Endothelial cell of umbilical vein (primary cell): ENCODE measurements at regions not wholly inside any gene's neighbourhood (a gene's known extent, or its start where the extent isn't known, plus 50 kb on each side); places are given as distances from the start of the nearest gene placed in this dataset.

Experiments used
- CTCF ChIP-seq, 2 donors: IDR thresholded peaks; 1 replicate in 1 of 2; 2 replicates in 1 of 2; pipeline ENCODE4 v1.5.1; 2011; ENCODE audit warnings: low read length in 2 of 2, mild to moderate bottlenecking in 2 of 2, moderate library complexity in 2 of 2, control low read depth in 1 of 2, inconsistent platforms in 1 of 2, low read depth in 1 of 2; ENCODE audit not compliant: insufficient read depth in 1 of 2; ENCODE audit errors: extremely low read depth in 1 of 2
- EZH2 ChIP-seq: IDR thresholded peaks from 2 replicates; pipeline ENCODE4 v1.6.1; 2012; ENCODE audit warnings: borderline replicate concordance, low read depth, mild to moderate bottlenecking, moderate library complexity, low read length, inconsistent platforms; ENCODE audit not compliant: severe bottlenecking
- FOS ChIP-seq: IDR thresholded peaks from 2 replicates; pipeline ENCODE4 v1.6.1; 2011; ENCODE audit warnings: mild to moderate bottlenecking, low read length, moderate library complexity, borderline replicate concordance; ENCODE audit not compliant: insufficient read depth
- GATA2 ChIP-seq: IDR thresholded peaks from 2 replicates; pipeline ENCODE4 v1.7.0; 2011; ENCODE audit warnings: low read depth, mild to moderate bottlenecking, moderate library complexity, mixed read lengths, low read length; ENCODE audit not compliant: insufficient read length, insufficient read depth
- JUN ChIP-seq: IDR thresholded peaks from 2 replicates; pipeline ENCODE4 v1.6.1; 2011; ENCODE audit warnings: borderline replicate concordance, low read depth; ENCODE audit not compliant: insufficient read length, insufficient read depth
- MAX ChIP-seq: IDR thresholded peaks from 2 replicates; pipeline ENCODE4 v1.6.1; 2011; ENCODE audit not compliant: insufficient read depth, insufficient read length
- MYC ChIP-seq: IDR thresholded peaks from one replicate; pipeline ENCODE4 v1.6.1; 2011; ENCODE audit warnings: mild to moderate bottlenecking, low read depth, low read length
- POLR2A ChIP-seq: IDR thresholded peaks from 2 replicates; pipeline ENCODE4 v1.6.1; 2012; ENCODE audit warnings: low read depth, mild to moderate bottlenecking, control low read depth, low read length
- POLR2AphosphoS5 ChIP-seq: IDR thresholded peaks from 2 replicates; pipeline ENCODE4 v1.6.1; 2012; ENCODE audit warnings: low read depth, mild to moderate bottlenecking, control low read depth, low read length, moderate library complexity; ENCODE audit not compliant: insufficient read depth

GRCh38 chrX:968148-968965 is 244.1 kb downstream of the CRLF2 start:
- TF ChIP-seq POLR2A (no peak), CTCF (IDR thresholded peaks at IDR 0.05; ENCODE audit: extremely low read depth in 1 of 2, insufficient read depth in 1 of 2, low read depth in 1 of 2, low read length in 2 of 2) (no peak), EZH2 (no peak), POLR2AphosphoS5 (no peak), FOS (no peak), MAX (no peak), JUN (no peak), MYC (no peak), GATA2 (no peak)
